ENCODE measurements at regions not wholly inside any gene's neighbourhood (a gene's known extent, or its start where the extent isn't known, plus 50 kb on each side); places are given as distances from the start of the nearest gene placed in this dataset.

GRCh38 chr3:20853890-20854289 is 667.9 kb upstream of the SGO1 start:
- H3K27me3 Mint-ChIP-seq (ENCODE audit: low read depth in 3 of 3), result no peaks in the 10 kb centered on the region
- H3K36me3 Mint-ChIP-seq, result no peaks in the 10 kb centered on the region
- H3K4me1 Mint-ChIP-seq, result no peaks in the 10 kb centered on the region
- H3K4me2 ChIP-seq (replicated peaks; ENCODE audit: extremely low read depth, low read length, poor library complexity, severe bottlenecking), result no peak overlapping the region
- H3K79me2 ChIP-seq (ENCODE audit: insufficient read depth, low read length), result no peaks in the 10 kb centered on the region
- H3K27ac Mint-ChIP-seq, result no peak overlapping the region
- H3K27me3 ChIP-seq (ENCODE audit: control insufficient read depth in 2 of 2, insufficient read depth in 2 of 2, low read length in 2 of 2), result no peaks in the 10 kb centered on the region
- no CpG with 5 or more reads among the region's 1 CpG for WGBS (ENCODE audit: insufficient coverage)
- TF ChIP-seq CTCF (IDR thresholded peaks at IDR 0.05), result no peak
- no peak overlapping the region for H3K27ac ChIP-seq (ENCODE audit: low read depth in 1 of 2, low read length in 2 of 2)
- H3K9me3 ChIP-seq (replicated peaks in 1 of 2; ENCODE audit: control insufficient read depth in 1 of 2, insufficient read depth in 1 of 2, low read length in 2 of 2), result peaks cover 22 to 26% of the 10 kb centered on the region in 2 donors
- intact Hi-C loops (cut with micrococcal nuclease), result no loop called here
- peaks cover 0 to 4% (median 2%) of the 10 kb centered on the region in 7 donors for H3K9me3 Mint-ChIP-seq
- no peak overlapping the region for H3K4me3 ChIP-seq (replicated peaks in 1 of 3; ENCODE audit: low read depth in 2 of 3, low read length in 3 of 3)
- no peak overlapping the region for H3K4me3 Mint-ChIP-seq
- no peaks in the 10 kb centered on the region for H4K20me1 ChIP-seq (ENCODE audit: insufficient read depth, low read length)
- no peaks in the 10 kb centered on the region for H3K36me3 ChIP-seq (replicated peaks in 1 of 2; ENCODE audit: control insufficient read depth in 1 of 2, insufficient read depth in 2 of 2, low read length in 2 of 2)
- H2AFZ ChIP-seq (ENCODE audit: insufficient read depth, low read depth, low read length, poor library complexity, severe bottlenecking), result no peak overlapping the region
- H3K4me1 ChIP-seq (ENCODE audit: control insufficient read depth in 1 of 2, insufficient read depth in 2 of 2, low read length in 2 of 2), result no peaks in the 10 kb centered on the region
- no peak for DNase-seq
- no peak overlapping the region for H3K9ac ChIP-seq (ENCODE audit: insufficient read depth, low read length, poor library complexity, severe bottlenecking)

GRCh38 chr3:20852712-20853111 is 666.7 kb upstream of the SGO1 start:
- Histone ChIP-seq H3K4me2 (replicated peaks; ENCODE audit: extremely low read depth, low read length, poor library complexity, severe bottlenecking) (no peak overlapping the region), H3K4me1 (ENCODE audit: control insufficient read depth in 1 of 2, insufficient read depth in 2 of 2, low read length in 2 of 2) (no peaks in the 10 kb centered on the region), H3K9ac (ENCODE audit: insufficient read depth, low read length, poor library complexity, severe bottlenecking) (no peak overlapping the region), H2AFZ (ENCODE audit: insufficient read depth, low read depth, low read length, poor library complexity, severe bottlenecking) (no peak overlapping the region), H3K27ac (ENCODE audit: low read depth in 1 of 2, low read length in 2 of 2) (no peak overlapping the region), H3K9me3 (replicated peaks in 1 of 2; ENCODE audit: control insufficient read depth in 1 of 2, insufficient read depth in 1 of 2, low read length in 2 of 2) (peaks cover 22% of the 10 kb centered on the region in 2 donors), H3K36me3 (replicated peaks in 1 of 2; ENCODE audit: control insufficient read depth in 1 of 2, insufficient read depth in 2 of 2, low read length in 2 of 2) (no peaks in the 10 kb centered on the region), H4K20me1 (ENCODE audit: insufficient read depth, low read length) (no peaks in the 10 kb centered on the region), H3K4me3 (replicated peaks in 1 of 3; ENCODE audit: low read depth in 2 of 3, low read length in 3 of 3) (no peak overlapping the region), H3K27me3 (ENCODE audit: control insufficient read depth in 2 of 2, insufficient read depth in 2 of 2, low read length in 2 of 2) (no peaks in the 10 kb centered on the region), H3K79me2 (ENCODE audit: insufficient read depth, low read length) (no peaks in the 10 kb centered on the region)
- 100% methylated on average over 2 of the region's 2 CpGs for WGBS (ENCODE audit: insufficient coverage)
- Mint-ChIP-seq H3K36me3 (no peaks in the 10 kb centered on the region), H3K27ac (no peak overlapping the region), H3K4me3 (no peak overlapping the region), H3K9me3 (peaks cover 0 to 8% (median 2%) of the 10 kb centered on the region in 7 donors), H3K4me1 (no peaks in the 10 kb centered on the region), H3K27me3 (ENCODE audit: low read depth in 3 of 3) (peaks cover 0 to 2% (median 0%) of the 10 kb centered on the region in 3 donors)
- no peak for TF ChIP-seq CTCF (IDR thresholded peaks at IDR 0.05)
- intact Hi-C loops (cut with micrococcal nuclease), result no loop called here
- no peak for DNase-seq

All from CD14-positive monocyte (primary cell).